GM19238 (cell line): ENCODE measurements at regions not wholly inside any gene's neighbourhood (a gene's known extent, or its start where the extent isn't known, plus 50 kb on each side); places are given as distances from the start of the nearest gene placed in this dataset.

ENCODE experiments used
- DNase-seq: peaks from one replicate; pipeline ENCODE4 v3.0.0; 2011; ENCODE audit warnings: low spot score; ENCODE audit not compliant: insufficient read length

DNA sequence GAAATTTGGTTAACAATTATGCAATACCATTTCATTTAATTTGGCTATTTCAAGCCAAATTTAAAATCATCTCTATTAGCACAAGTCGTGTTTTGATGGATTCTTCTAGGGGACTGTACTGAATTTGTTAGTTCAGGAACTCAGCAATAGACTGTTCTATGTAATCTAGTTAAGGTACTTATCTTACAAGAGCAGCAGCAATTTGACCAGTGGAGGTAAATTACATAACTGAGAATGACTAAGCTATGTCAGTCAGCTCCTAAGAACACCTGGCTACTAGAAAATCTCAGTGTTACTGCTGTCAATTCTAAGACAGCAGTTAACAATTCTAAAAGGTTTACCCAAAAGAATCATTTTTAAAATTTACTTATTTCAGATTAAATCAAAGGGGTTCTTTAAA, 513.9 kb upstream of the ZWINT start:
- no peak for DNase-seq

DNA sequence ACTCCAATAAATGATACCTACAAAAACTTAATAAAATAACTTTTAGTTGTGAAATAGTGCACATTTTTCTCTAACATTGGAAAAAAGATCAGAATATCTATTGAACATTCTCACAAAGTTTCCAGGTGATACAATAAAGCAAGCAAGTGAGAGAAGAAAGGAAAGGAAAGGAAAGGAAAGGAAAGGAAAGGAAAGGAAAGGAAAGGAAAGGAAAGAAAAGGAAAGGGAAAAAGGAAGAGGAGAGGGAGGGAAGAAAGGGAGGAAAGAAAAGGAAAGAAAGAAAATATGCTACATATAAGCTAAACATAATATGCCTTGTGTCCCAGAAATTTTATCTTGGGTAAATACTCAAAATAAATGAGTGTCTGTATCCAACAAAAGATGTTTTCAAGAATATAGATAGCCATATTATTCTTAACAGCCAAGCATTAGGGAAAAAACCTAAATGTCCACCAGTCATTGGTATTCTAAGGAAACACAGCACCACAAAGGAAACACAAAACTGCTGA, 510.2 kb upstream of the ZWINT start:
- DNase-seq: no peak

DNA sequence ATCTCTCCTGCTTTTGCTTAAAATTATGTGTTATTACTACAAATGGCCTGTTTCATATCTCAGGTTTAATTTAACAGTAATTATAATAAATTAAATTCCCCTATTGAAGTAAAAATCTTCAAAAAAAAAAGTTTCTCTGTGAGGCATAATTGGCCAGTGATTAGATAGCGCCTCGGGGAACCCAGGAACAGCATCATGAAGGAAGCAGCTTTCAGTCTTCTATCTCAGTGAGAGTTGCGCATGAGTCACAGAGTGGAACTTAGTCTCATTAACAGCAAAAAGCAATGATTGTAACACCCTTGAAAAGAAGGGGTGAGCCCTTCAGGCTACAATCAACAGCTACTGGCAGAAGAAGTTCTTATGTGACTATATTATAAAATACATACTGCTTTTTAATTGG, 506.2 kb upstream of the ZWINT start:
- DNase-seq: no peak

DNA sequence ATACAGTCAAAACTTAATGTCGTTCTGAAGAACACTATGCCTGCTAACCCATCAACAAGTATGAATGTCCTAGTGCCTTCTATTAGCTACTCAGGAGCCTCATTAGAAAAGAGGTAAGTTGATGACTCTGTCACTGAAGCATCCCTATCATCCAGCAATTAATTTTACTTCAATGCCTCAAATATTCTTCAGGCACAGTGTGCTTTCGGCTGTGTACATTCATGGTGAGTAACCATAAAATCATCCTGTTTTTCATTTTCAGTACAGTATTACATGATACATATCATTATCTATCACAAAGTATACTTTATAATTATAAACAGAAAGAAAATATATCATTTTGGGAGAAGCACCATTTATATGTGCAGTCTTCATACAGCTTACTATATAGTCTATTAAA, 495.5 kb upstream of the ZWINT start:
- DNase-seq: no peak

DNA sequence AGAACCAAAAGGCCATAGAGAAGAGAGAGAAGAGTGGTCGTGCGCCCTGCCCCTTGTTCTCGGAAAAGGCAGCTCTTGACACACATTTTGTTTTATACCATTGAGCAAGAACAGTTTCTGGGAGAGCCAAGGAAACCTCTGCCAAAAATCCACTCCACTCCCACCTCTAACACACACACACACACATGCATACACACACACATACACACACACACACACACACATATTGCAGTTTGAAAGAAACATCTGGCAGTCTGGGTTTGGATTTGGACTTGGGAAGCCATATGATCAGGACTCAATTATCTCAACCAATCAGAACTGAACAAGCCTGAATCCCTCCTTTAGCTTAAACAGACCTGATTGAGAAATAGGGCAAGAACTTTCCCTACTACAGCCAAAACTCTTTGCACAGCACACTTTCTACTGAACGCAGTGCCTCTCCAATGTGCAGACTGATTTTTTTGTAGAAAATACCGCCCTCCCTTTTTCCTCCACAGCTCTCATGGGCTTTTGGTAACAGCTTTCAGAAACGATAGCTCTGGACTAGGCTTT, 484.0 kb upstream of the ZWINT start:
- no peak for DNase-seq

DNA sequence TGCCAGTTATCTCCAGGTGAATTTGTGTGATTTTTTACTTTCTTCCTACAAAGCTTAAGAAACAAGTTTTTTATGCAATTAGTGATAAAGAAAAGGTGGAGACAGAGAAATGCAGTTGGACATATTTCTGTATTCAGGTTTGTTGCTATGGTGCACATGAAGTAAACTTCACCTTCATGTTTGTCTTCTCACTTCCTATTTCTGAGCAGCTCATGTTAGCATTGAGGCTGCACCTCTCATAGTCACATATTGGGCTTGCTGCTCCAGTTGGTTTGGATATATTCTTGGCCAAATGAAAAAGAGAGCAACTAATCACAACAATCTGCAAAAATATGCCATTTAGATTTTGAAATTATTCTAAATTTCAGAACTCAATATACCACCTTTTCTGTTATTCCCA, 475.6 kb upstream of the ZWINT start:
- DNase-seq: no peak

DNA sequence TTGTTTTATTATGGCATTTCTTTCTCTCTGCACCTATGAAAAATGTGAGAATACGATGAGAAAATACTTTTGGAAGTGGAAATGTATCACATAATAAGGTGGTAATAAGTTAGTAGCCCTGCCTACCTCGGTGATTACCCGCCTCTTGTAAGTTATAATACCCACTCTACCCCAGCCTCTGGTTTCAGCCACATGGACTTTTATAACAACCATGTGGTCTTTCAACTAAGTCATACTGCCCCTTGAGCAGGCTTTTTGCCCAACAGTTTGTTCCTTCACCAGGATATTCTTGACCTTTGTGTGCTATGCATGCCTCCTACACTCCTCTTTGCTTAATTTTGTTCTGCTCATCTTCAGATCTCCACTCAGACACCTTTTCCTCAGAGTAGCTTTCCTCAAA, 470.6 kb upstream of the ZWINT start:
- DNase-seq: no peak

DNA sequence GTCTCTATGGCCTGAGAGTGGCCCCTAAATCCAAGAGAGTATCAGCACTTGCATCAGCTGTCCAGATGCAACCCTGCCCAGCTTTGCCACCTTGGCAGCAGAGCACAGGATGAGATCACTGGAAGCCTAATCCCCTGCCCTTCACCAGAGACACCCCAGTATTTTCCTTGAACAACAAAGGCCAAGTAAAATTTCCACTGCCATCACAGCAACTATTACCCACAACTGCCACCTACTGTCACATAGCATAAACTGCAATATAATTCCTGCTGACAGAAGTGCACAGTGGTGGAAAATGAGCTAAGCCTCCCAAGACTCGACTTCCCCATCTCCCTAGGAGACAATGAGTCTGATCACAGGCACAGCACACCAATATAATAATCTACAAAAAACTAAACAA, 462.8 kb upstream of the ZWINT start:
- no peak for DNase-seq

DNA sequence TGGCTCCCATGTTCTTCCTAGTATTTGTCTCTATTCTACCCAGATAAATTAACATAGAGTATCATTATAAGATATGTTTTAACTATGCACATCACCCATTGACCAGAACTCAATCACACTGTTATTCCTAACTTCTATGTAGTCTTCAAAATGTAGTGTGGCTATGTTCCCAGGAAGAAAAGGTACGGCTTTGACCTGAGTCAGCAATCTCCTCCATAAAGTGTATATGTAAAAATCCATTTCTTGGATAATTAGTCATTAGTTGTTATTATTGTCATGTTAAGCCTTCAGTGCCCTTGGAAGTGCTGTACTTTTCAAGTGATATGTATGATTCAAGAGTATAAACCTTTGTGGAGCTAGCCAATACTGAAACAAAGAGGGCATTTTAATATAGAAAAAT, 444.0 kb upstream of the ZWINT start:
- DNase-seq: no peak

DNA sequence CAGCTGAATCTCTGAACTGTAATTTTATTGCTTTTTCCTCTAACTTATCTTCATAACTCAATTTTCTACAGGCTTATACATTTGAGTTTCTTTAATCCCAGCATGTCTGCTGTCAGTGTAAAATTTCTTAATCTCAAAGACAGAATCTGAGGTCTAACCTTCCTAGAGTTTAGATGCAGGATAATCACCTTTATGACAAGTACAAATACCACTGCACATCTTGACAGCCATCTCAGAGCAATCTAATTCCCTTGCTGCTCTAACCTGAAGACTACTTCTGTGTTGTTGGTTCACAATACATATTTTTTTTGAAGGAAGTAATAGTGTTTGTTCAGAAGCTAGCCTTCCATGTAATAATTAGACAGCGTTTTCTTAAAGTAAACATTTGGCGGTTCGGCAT, 424.2 kb upstream of the ZWINT start:
- DNase-seq: no peak

DNA sequence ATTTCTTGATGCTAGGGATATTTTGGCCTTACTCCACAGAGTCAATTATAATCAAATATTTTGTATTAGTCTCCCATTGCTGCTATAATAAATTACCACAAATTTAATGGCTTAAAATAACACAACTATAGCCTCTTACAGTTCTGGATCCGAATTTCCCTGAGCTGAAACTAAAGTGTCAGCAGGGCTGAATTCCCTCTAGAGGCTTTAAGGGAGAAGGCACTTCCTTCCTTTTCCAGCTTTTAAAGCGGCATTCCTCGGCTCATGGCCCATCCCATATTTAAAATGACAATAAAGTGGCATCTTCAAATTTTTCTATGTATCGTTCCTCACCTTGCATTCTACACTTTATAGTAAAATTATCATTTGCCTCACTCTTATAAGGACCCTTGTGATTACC, 421.4 kb upstream of the ZWINT start:
- DNase-seq: no peak

DNA sequence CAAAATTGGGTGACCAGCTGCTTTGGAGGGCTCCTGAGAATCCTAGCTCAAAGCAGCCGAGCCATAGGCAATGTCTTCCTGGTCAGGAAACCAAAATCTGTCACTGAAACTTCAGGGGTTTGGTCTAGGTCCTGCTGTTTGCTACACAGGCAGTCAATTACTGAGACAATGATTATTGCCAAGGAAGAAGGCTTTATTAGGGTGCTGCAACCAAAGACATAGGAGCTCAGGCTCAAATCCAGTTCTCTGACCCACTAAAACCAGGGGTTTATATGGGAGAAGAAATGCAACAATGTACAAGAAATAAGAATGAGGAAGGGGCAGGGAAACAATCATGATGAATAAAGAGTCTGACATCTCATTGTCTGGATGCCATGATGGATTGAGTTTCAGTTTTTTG, 410.3 kb upstream of the ZWINT start:
- DNase-seq: no peak

DNA sequence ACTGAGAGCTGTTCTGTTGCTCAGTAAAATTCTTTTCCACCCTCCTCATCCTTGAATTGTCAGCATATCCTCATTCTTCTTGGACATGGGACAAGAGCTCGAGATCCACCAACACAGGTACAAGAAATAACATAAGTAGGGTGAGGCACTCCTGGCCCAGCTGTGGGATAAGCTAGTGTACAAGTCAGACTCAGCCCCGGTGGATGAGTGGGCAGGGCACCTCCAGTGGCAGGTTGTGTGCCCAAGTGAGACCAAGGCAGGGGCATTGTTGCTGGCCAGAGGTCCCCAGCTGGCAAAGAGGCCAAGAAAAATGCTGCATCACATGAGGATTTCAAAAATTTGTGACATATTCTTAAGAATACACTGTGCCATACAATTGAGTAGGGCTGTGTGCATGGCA, 402.0 kb upstream of the ZWINT start:
- no peak for DNase-seq

DNA sequence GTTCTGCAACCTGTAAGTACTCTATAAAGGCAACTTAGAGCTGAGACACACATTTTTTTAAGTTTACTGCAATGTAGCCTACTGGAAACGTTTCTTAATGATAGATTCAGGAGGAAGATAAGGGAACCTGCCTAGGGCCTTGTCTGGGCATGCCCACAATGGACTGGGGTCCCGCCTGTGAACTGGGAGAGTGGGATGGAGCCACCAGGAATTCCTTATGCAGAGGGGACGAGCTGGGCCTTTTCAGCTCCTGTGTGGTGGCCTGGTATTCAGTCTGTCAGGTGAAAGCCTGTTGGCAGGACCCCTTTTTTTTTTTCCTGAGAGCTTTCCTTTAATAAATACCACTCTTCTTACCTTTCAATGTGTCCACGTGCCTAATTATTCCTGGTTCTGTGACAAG, 384.4 kb upstream of the ZWINT start:
- DNase-seq: no peak

DNA sequence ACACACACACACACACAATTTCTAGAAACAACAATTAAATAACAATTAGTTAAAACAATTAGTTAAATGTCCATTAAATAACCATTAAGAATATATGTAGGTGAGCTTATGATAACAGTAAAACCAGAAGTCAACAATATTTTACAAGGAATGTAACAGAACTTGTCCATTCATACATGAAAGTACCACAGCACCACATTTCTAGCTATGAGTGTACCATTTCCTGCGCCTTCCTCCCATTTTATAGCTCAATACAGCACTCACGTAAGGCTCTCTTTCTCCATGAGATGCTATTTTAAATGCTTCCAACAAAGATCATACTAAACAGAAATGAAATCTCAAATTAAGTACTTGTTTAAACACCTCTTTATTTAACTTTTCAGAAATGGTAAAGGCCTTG, 367.3 kb upstream of the ZWINT start:
- DNase-seq: no peak

DNA sequence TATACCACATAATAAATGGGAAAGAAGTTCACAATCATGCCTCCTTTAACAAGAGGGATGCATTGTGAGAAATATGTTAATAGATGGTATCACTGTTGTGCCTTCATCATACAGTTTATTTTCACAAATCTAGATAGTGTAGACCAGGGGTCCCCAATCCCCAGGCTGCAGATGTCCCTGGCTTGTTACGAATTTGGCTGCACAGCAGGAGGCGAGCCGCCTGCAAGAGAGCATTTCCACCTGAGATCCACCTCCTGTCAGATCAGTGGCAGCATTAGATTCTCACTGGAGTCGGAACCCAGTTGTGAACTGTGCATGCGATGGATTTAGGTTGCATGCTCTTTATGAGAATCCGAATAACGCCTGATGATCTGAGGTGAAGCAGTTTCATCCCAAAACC, 361.9 kb upstream of the ZWINT start:
- DNase-seq: no peak

DNA sequence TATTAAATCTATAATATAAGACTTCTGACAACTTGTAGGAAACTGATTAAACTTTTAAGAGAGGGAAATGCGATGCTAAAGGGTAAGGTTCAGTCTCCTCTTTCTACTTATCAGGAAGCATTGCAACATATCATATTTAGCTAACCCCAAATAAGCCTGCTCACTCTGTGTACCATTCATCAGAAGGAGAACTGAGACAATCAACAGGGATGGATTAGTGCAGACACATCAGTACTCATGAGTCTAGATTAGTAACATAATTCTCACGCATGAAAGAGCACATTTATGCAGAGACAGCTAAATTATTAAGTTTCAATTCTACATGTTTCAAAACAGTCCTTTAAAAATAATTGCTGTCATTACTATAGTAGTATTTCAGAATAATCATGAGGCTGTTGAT, 354.2 kb upstream of the ZWINT start:
- DNase-seq: no peak

DNA sequence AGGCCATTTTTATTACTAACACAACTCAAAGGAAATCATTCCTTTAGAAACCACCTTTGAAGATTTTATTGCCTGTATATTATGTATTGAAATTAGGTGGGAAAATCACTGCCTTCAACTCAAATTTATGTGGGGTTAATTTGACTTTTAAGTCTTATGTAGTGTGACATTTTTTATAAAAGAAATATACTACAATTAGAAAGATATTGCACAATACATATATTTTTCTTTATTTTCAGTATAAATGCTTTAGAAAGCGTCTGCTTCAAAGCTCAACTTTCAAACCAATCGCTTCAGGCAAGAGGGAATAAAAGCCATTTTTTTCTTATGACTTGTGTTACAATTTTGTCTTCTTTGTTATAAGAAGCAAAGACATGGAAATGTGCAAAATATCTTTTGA, 337.4 kb upstream of the ZWINT start:
- DNase-seq: no peak

DNA sequence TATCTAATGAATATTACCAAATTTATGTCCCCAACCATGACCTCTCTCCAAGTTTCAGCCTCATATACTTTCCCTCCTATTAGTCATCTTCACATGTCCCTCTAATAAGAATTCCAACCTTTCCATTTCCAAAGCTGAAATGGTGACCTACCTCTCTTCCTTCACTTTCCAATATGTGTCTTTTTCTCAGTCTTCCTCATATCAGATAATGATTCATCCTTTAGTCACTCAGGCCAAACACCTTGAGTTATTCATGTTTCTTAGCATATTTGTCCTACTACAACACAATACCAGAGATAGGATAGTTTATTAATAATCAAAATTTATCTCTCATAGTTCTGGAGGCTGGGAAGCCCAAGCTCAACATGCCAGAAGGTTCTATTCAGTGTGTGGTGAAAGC, 318.5 kb upstream of the ZWINT start:
- DNase-seq: no peak

DNA sequence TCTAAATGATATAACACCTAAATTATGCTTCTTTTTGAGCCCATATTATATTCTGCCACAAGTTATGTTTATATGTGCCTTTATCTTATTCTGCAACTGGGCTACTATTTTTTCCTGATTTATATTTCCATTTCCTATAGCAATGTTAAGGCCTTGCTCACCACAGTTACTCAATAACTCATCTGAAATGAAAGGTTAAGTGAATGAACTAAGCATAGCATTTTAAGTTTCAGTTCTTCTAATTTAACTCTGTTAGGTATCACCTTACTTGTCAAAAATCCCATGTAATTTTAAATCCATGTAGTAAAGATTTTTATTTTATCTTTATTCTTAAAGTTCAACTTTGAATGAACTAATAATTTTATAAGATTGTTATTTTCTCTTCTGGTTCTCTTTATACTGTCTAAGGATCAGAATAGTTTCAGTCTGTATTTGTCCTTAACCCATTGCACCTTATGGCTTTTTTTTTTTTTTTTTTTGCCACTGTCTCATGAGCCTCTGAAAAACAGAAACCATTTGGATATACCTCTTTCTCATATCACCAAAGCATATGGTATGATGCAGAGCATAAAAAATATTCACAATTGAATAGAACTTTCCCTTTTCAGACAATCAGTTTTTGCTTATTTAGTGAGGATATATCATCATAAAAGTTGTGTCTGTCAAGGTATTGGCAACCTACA, 301.8 kb upstream of the ZWINT start:
- DNase-seq: no peak

DNA sequence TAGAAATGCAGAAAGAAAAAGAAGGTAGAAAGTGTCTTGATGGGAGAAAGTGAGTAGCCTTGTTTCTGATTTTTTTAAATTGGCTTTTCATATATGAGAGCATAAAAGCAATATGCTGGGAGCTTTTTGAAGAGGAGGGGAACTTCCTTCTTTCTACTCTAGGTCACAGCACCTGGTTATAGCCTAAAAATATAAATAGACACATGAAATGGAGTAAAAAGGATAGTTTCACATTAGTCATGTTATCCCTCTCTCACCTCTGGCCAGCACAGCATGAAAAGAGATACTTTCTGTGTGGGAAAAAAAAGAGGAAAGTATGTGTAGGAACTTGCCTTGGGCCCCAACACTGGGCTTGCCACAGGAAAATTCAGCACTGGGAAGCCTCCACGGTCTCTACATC, 292.2 kb upstream of the ZWINT start:
- DNase-seq: no peak

DNA sequence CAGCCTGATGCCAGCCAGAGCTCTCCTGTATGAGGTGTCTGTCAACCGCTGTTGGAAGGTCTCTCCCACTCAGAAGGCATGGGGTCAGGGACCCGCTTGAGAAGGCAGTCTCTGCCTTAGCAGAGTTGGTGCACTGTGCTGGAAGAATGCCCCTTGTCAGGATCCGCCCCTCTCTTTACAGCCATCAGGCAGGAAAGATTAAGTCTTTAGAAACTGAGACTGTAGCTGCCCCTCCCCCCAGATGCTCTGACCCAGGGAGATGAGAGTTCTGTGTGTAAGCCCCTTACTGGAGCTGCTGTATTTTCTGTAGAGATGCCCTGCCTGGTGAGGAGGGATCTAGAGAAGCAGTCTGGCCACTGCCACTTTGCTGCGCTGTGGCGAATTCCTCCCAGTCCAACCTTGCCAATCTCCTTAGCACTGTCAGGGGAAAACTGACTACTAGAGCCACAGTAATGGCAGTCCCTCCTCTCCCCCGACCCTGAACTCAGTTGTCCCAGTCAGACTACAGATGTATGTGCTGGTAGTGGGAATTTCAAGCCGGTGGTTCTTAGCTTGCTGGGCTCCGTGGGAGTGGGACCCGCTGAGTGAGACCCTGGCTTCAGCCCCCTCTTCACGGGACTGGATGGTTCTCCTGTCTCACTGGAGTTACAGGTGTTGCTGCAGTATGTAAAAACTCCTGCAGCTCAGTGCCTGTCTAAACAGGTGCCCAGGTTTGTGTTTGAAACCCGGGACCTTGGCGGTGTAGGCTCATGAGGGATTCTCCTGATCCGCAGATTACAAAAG, 285.5 kb upstream of the ZWINT start:
- no peak for DNase-seq
